Gastroesophageal sphincter (tissue), 4 donors: ENCODE measurements at regions not wholly inside any gene's neighbourhood (a gene's known extent, or its start where the extent isn't known, plus 50 kb on each side); places are given as distances from the start of the nearest gene placed in this dataset.

ENCODE experiments used
- ATAC-seq: fragments of 150-250 bp; one replicate; pipeline ENCODE4 v1.9.1; 2016; ENCODE audit warnings: mild to moderate bottlenecking, moderate library complexity
- H3K27ac ChIP-seq, 4 donors: fragments of 200-600 bp; sonication (generic) in 3 of 4; 1 replicate in 3 of 4; 2 replicates in 1 of 4; pipeline ENCODE4 v1.5.1; 2016 to 2019
- H3K27me3 ChIP-seq: fragments of 200-600 bp; sonication (generic); one replicate; pipeline ENCODE4 v1.5.1; 2019
- H3K36me3 ChIP-seq, 2 donors: fragments of 200-600 bp; sonication (generic); one replicate each; pipeline ENCODE4 v1.5.1; 2019; ENCODE audit warnings: control low read depth in 1 of 2
- H3K4me1 ChIP-seq, 3 donors: fragments of 200-600 bp; sonication (generic); 1 replicate in 2 of 3; 2 replicates in 1 of 3; pipeline ENCODE4 v1.5.1; 2016 to 2019; ENCODE audit warnings: control low read depth in 2 of 3
- H3K4me3 ChIP-seq, 2 donors: fragments of 200-600 bp; sonication (generic); one replicate each; pipeline ENCODE4 v1.5.1; 2019; ENCODE audit warnings: mild to moderate bottlenecking in 1 of 2, moderate library complexity in 1 of 2
- H3K9me3 ChIP-seq, 3 donors: fragments of 200-600 bp; sonication (generic); one replicate each; pipeline ENCODE4 v1.5.1; 2017 to 2019; ENCODE audit warnings: control low read depth in 2 of 3
- CTCF ChIP-seq, 4 experiments: fragments of 200-600 bp in 2 of 4; fragments of 450-650 bp in 2 of 4; sonication (generic) in 1 of 4; IDR thresholded peaks; one replicate each; pipeline ENCODE4 v1.5.1; 2017 to 2019; ENCODE audit warnings: antibody characterized with exemption in 4 of 4, mild to moderate bottlenecking in 2 of 4, moderate library complexity in 2 of 4
- EP300 ChIP-seq: sonication (generic); formaldehyde crosslinking; IDR thresholded peaks from one replicate; pipeline ENCODE4 v1.6.1; 2017; ENCODE audit warnings: antibody characterized with exemption, mild to moderate bottlenecking
- POLR2A ChIP-seq, 2 donors: fragments of 450-650 bp; IDR thresholded peaks; one replicate each; pipeline ENCODE4 v1.6.1; 2017; ENCODE audit warnings: antibody characterized with exemption in 2 of 2, mild to moderate bottlenecking in 2 of 2, moderate library complexity in 1 of 2
- POLR2AphosphoS5 ChIP-seq: sonication (generic); formaldehyde crosslinking; IDR thresholded peaks from one replicate; pipeline ENCODE4 v1.6.1; 2017; ENCODE audit warnings: antibody characterized with exemption
- WGBS, 2 donors: methylation state at CpG; one replicate each; pipeline ENCODE4 v1.1.5; 2018; ENCODE audit warnings: low coverage in 1 of 2; 5-methylcytosine and 5-hydroxymethylcytosine counted together

- H3K4me3 ChIP-seq = no peak overlapping the region
- peaks cover 0 to 22% (median 0%) of the 10 kb centered on the region in 3 donors for H3K9me3 ChIP-seq
- no peak for ATAC-seq
- TF ChIP-seq CTCF (IDR thresholded peaks at IDR 0.05) (no peak), POLR2A (IDR thresholded peaks at IDR 0.05) (no peak), EP300 (no peak), POLR2AphosphoS5 (no peak)
- 67 to 76% methylated on average over 1 to 3 of the region's 4 CpGs for WGBS, 2 donors
- H3K27ac ChIP-seq = no peak overlapping the region
- H3K4me1 ChIP-seq = no peaks in the 10 kb centered on the region
- H3K36me3 ChIP-seq = no peaks in the 10 kb centered on the region
- no peaks in the 10 kb centered on the region for H3K27me3 ChIP-seq
These were observed 238.6 kb downstream of the DUSP10 start for GRCh38 chr1:221503268-221503667.

- WGBS, 2 donors = 73 to 77% methylated on average over 3 of the region's 3 CpGs
These were observed 232.1 kb downstream of the DUSP10 start for GRCh38 chr1:221509575-221510355.

GRCh38 chr1:221510793-221511503 is 230.9 kb downstream of the DUSP10 start:
- Histone ChIP-seq H3K9me3 (peaks cover 0 to 7% (median 0%) of the 10 kb centered on the region in 3 donors), H3K36me3 (no peaks in the 10 kb centered on the region), H3K27me3 (no peaks in the 10 kb centered on the region), H3K4me1 (no peaks in the 10 kb centered on the region), H3K4me3 (no peak overlapping the region), H3K27ac (no peak overlapping the region)
- 67 to 71% methylated on average over 1 to 3 of the region's 3 CpGs for WGBS, 2 donors
- TF ChIP-seq EP300 (no peak), CTCF (IDR thresholded peaks at IDR 0.05) (no peak), POLR2AphosphoS5 (no peak), POLR2A (IDR thresholded peaks at IDR 0.05) (no peak)
- no peak for ATAC-seq

More at GRCh38 chr1:221509575-221510355, 232.1 kb downstream of the DUSP10 start:
- TF ChIP-seq POLR2A (IDR thresholded peaks at IDR 0.05) (no peak), POLR2AphosphoS5 (no peak), EP300 (no peak), CTCF (IDR thresholded peaks at IDR 0.05) (no peak)
- H3K27me3 ChIP-seq = no peaks in the 10 kb centered on the region
- no peak for ATAC-seq
- H3K36me3 ChIP-seq = no peaks in the 10 kb centered on the region
- H3K9me3 ChIP-seq = peaks cover 0 to 19% (median 0%) of the 10 kb centered on the region in 3 donors
- H3K4me1 ChIP-seq = no peaks in the 10 kb centered on the region
- H3K4me3 ChIP-seq = no peak overlapping the region
- H3K27ac ChIP-seq = no peak overlapping the region

GRCh38 chr1:221511797-221512196 is 230.1 kb downstream of the DUSP10 start:
- 63 to 72% methylated on average over 3 of the region's 3 CpGs for WGBS, 2 donors
- H3K27me3 ChIP-seq = no peaks in the 10 kb centered on the region
- H3K4me1 ChIP-seq = no peaks in the 10 kb centered on the region
- TF ChIP-seq EP300 (no peak), POLR2AphosphoS5 (no peak), POLR2A (IDR thresholded peaks at IDR 0.05) (no peak), CTCF (IDR thresholded peaks at IDR 0.05) (no peak)
- H3K27ac ChIP-seq = no peak overlapping the region
- ATAC-seq = no peak
- no peaks in the 10 kb centered on the region for H3K9me3 ChIP-seq
- no peak overlapping the region for H3K4me3 ChIP-seq
- no peaks in the 10 kb centered on the region for H3K36me3 ChIP-seq
